Nephron (organoid): ENCODE measurements at regions not wholly inside any gene's neighbourhood (a gene's known extent, or its start where the extent isn't known, plus 50 kb on each side); places are given as distances from the start of the nearest gene placed in this dataset.

Experiments
- H3K27ac Mint-ChIP-seq, 3 experiments: 2 replicates each; pipeline ENCODE4 v1.8.0; 2020; ENCODE audit warnings: mixed read lengths in 3 of 3, mild to moderate bottlenecking in 2 of 3, moderate library complexity in 1 of 3
- H3K27me3 Mint-ChIP-seq: 2 replicates; pipeline ENCODE4 v1.8.0; 2021; ENCODE audit warnings: low read depth, mild to moderate bottlenecking, moderate library complexity, mixed read lengths
- H3K36me3 Mint-ChIP-seq: 2 replicates; pipeline ENCODE4 v1.8.0; 2020; ENCODE audit warnings: low read depth, mixed read lengths
- H3K4me1 Mint-ChIP-seq: 2 replicates; pipeline ENCODE4 v1.8.0; 2020; ENCODE audit warnings: mixed read lengths
- H3K4me3 Mint-ChIP-seq, 3 experiments: 2 replicates each; pipeline ENCODE4 v1.8.0; 2020; ENCODE audit warnings: mild to moderate bottlenecking in 3 of 3, mixed read lengths in 3 of 3, moderate library complexity in 2 of 3
- H3K9me3 Mint-ChIP-seq: 2 replicates; pipeline ENCODE4 v1.8.0; 2020; ENCODE audit warnings: mixed read lengths
- CTCF ChIP-seq, 3 experiments: fragments of 200-600 bp; sonication (generic); IDR thresholded peaks; one replicate each; pipeline ENCODE4 v1.5.0; 2021; ENCODE audit warnings: antibody characterized with exemption in 3 of 3; ENCODE audit not compliant: unreplicated experiment in 3 of 3

GRCh38 chr2:16107246-16107645 lies 166.9 kb downstream of the MYCN start:
- no peak overlapping the region for H3K27ac Mint-ChIP-seq
- TF ChIP-seq CTCF (IDR thresholded peaks at IDR 0.05; ENCODE audit: unreplicated experiment in 3 of 3) = no peak
- peaks cover 28% of the 10 kb centered on the region for H3K4me1 Mint-ChIP-seq
- H3K27me3 Mint-ChIP-seq = peaks cover 24% of the 10 kb centered on the region
- H3K9me3 Mint-ChIP-seq = no peaks in the 10 kb centered on the region
- H3K36me3 Mint-ChIP-seq = no peaks in the 10 kb centered on the region
- H3K4me3 Mint-ChIP-seq = no peak overlapping the region

GRCh38 chr2:16106619-16107018 lies 166.3 kb downstream of the MYCN start:
- Mint-ChIP-seq H3K36me3 (no peaks in the 10 kb centered on the region), H3K4me1 (peaks cover 28% of the 10 kb centered on the region), H3K27ac (peak overlapping the region in 1 of 3 experiments; percentile 54), H3K27me3 (peaks cover 24% of the 10 kb centered on the region), H3K9me3 (no peaks in the 10 kb centered on the region), H3K4me3 (no peak overlapping the region)
- TF ChIP-seq CTCF (IDR thresholded peaks at IDR 0.05; ENCODE audit: unreplicated experiment in 3 of 3) = no peak

DNA sequence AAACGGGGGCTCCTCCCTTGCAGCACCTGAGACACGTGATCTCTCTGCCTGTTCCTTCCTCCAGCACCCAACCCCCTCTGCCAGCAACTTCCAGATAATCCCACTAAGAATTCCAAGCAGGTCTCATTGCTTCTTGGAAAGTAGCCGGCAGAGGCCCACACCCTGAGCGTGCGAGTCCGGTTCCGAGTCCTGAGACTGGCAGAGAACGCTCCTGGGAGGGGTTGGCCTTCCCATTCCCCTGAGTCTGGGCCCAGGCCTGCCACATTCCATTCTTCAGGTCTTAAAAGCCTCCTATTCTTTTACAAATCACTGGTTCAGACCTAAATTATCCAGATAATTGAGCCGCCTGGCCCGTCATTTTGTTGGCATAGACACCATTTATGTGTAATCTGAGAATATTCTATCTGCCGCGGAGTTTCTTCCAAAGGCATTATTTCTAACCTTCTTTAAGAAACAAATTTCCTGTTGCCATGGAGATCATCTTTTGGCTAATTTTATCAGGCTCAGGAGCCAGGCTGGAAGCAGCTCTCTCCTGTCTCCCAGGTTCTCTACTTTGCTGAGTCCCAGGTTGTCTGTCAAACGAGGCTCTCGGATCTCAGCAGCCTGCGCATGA lies 165.4 kb downstream of the MYCN start:
- H3K27ac Mint-ChIP-seq = peak overlapping the region; percentile 19 to 67 (median 32)
- TF ChIP-seq CTCF (IDR thresholded peaks at IDR 0.05; ENCODE audit: unreplicated experiment in 3 of 3) = no peak
- H3K9me3 Mint-ChIP-seq = no peaks in the 10 kb centered on the region
- H3K36me3 Mint-ChIP-seq = no peaks in the 10 kb centered on the region
- peaks cover 28% of the 10 kb centered on the region for H3K4me1 Mint-ChIP-seq
- H3K4me3 Mint-ChIP-seq = peak overlapping the region; percentile 11 to 37 (median 30)
- H3K27me3 Mint-ChIP-seq = peaks cover 24% of the 10 kb centered on the region

GRCh38 chr2:16104949-16105668 lies 164.8 kb downstream of the MYCN start:
- peaks cover 28% of the 10 kb centered on the region for H3K4me1 Mint-ChIP-seq
- no peak for TF ChIP-seq CTCF (IDR thresholded peaks at IDR 0.05; ENCODE audit: unreplicated experiment in 3 of 3)
- no peaks in the 10 kb centered on the region for H3K9me3 Mint-ChIP-seq
- H3K36me3 Mint-ChIP-seq = no peaks in the 10 kb centered on the region
- H3K4me3 Mint-ChIP-seq = peak overlapping the region; percentile 11 to 37 (median 30)
- peak overlapping the region; percentile 19 to 67 (median 32) for H3K27ac Mint-ChIP-seq
- H3K27me3 Mint-ChIP-seq = peaks cover 27% of the 10 kb centered on the region

DNA sequence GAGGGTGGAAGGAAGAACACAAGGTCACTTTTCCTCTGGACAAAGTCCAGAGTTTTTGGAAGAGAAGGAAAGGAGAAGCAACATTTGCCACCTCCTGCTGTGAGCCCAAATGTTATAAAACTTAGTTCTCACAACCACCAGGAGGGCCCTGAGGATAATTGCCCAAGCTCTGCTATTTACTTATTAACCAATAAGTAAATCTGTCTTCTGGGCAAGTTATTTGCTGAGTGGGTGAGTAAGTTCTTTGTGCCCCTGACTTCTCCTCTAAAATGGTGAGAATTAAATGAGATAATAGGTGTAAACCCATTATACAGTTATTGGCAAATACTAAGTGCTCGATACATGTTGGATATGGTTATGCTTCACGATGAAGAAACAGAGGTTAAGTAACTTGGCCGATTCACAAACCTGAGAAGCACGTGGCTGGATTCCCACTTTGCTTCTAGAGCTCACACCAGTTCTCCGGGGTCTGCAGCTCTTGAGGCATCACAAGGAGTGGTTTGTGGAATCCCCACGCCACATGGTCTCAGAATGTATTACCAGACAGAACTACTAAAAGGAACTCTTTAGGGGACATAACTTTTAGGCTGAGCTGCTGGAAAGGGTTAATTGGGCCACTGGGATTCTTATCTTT lies 164.1 kb downstream of the MYCN start:
- Mint-ChIP-seq H3K4me1 (peaks cover 28% of the 10 kb centered on the region), H3K4me3 (no peak overlapping the region), H3K9me3 (no peaks in the 10 kb centered on the region)

More for the DNA sequence above, 164.1 kb downstream of the MYCN start:
- TF ChIP-seq CTCF (IDR thresholded peaks at IDR 0.05; ENCODE audit: unreplicated experiment in 3 of 3) = no peak
- peaks cover 27% of the 10 kb centered on the region for H3K27me3 Mint-ChIP-seq
- H3K27ac Mint-ChIP-seq = peak overlapping the region in 1 of 3 experiments; percentile 2
- H3K36me3 Mint-ChIP-seq = no peaks in the 10 kb centered on the region
